Stimulated activated naive B cell treated with anti-CD40 and anti-IgM and Interleukin-4, amounts not matched to agents 10 μg/mL and 1 μg/mL and 100 μg/mL, for 72 hours (primary cell): ENCODE measurements at regions not wholly inside any gene's neighbourhood (a gene's known extent, or its start where the extent isn't known, plus 50 kb on each side); places are given as distances from the start of the nearest gene placed in this dataset.

Experiments
- ATAC-seq, 2 donors: fragments of 150-1000 bp; cut with Tn5 transposase; replicated peaks; 2 replicates each; pipeline ENCODE4 v1.10.0; 2021; ENCODE audit warnings: moderate library complexity in 1 of 2
- DNase-seq: peaks from one replicate; pipeline ENCODE4 v3.0.0; 2021
- H3K27ac Mint-ChIP-seq: one replicate; pipeline ENCODE4 v1.8.0; 2022; ENCODE audit warnings: mild to moderate bottlenecking, mixed read lengths
- H3K27me3 Mint-ChIP-seq, 2 donors: one replicate each; pipeline ENCODE4 v1.8.0; 2022; ENCODE audit warnings: mixed read lengths in 2 of 2
- H3K36me3 Mint-ChIP-seq, 2 donors: one replicate each; pipeline ENCODE4 v1.8.0; 2022; ENCODE audit warnings: mixed read lengths in 2 of 2, mild to moderate bottlenecking in 1 of 2
- H3K4me1 Mint-ChIP-seq, 2 donors: one replicate each; pipeline ENCODE4 v1.8.0; 2022; ENCODE audit warnings: mixed read lengths in 2 of 2, mild to moderate bottlenecking in 1 of 2
- H3K4me3 Mint-ChIP-seq, 2 donors: one replicate each; pipeline ENCODE4 v1.8.0; 2022; ENCODE audit warnings: mild to moderate bottlenecking in 2 of 2, mixed read lengths in 2 of 2, moderate library complexity in 1 of 2
- H3K9me3 Mint-ChIP-seq, 2 donors: one replicate each; pipeline ENCODE4 v1.8.0; 2022; ENCODE audit warnings: mixed read lengths in 2 of 2, mild to moderate bottlenecking in 1 of 2

DNA sequence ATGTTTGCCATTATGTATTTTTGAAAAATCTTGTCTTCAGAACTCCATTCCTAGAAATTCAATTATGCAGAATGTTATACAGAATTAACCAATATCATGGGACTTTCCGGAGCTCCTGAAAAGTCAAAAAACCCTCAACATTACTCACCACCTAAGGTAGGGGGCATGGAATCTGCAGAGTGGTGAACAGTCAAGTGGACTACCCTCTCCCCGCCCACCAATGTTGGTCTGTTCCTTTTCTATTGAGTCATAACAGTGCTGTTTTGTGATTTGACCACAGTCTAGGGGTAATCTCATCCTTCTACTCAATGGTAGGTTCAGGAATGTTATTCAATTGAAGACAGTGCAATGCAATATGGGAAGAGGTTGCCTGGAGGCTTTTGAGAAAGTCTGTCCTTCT lies 130.5 kb upstream of the HABP2 start:
- Mint-ChIP-seq H3K27ac (no peak overlapping the region), H3K9me3 (peaks cover 9 to 13% of the 10 kb centered on the region in 2 donors), H3K36me3 (no peaks in the 10 kb centered on the region), H3K4me1 (no peaks in the 10 kb centered on the region), H3K4me3 (no peak overlapping the region), H3K27me3 (peaks cover 5 to 15% of the 10 kb centered on the region in 2 donors)
- DNase-seq (no peak), ATAC-seq (no peak)

GRCh38 chr10:113423981-113424721 lies 128.7 kb upstream of the HABP2 start:
- no peak overlapping the region for H3K27ac Mint-ChIP-seq

DNA sequence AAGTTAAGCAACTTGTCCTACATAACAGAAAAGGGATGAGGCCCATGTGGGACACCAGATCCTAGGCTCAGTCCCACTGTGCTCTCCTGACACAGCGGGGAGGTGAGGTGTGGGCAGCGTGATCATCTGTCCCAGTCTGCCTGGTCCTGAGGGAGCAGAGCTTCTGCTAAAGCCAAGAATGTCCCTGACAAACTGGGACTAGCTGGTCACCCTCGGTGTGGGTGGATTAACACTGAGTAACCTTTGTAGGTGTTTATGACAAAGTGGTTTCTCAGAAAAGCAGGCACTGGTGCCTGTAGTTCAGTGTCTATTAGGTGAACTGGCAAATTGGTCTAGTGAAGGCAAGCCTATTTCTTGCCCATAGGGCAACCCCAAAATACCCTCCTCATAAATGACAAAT lies 127.8 kb upstream of the HABP2 start:
- peaks cover 4 to 5% of the 10 kb centered on the region in 2 donors for H3K9me3 Mint-ChIP-seq
- DNase-seq (no peak), ATAC-seq (no peak)
- no peaks in the 10 kb centered on the region for H3K4me1 Mint-ChIP-seq
- no peak overlapping the region for H3K4me3 Mint-ChIP-seq
- no peak overlapping the region for H3K27ac Mint-ChIP-seq
- peaks cover 0 to 13% of the 10 kb centered on the region in 2 donors for H3K27me3 Mint-ChIP-seq
- no peaks in the 10 kb centered on the region for H3K36me3 Mint-ChIP-seq

More at GRCh38 chr10:113423981-113424721, 128.7 kb upstream of the HABP2 start:
- H3K27me3 Mint-ChIP-seq, result peaks cover 0 to 9% of the 10 kb centered on the region in 2 donors
- H3K4me1 Mint-ChIP-seq, result no peaks in the 10 kb centered on the region
- no peak for ATAC-seq
- no peak for DNase-seq
- H3K36me3 Mint-ChIP-seq, result no peaks in the 10 kb centered on the region
- H3K9me3 Mint-ChIP-seq, result peaks cover 9% of the 10 kb centered on the region in 2 donors
- H3K4me3 Mint-ChIP-seq, result no peak overlapping the region

- DNase-seq, result no peak
- H3K9me3 Mint-ChIP-seq, result peaks cover under 1 to 1% of the 10 kb centered on the region in 2 donors
- H3K4me3 Mint-ChIP-seq, result no peak overlapping the region
- no peak overlapping the region for H3K27ac Mint-ChIP-seq
- H3K27me3 Mint-ChIP-seq, result peaks cover 0 to 14% of the 10 kb centered on the region in 2 donors
- H3K36me3 Mint-ChIP-seq, result no peaks in the 10 kb centered on the region
- ATAC-seq, result no peak
- H3K4me1 Mint-ChIP-seq, result no peaks in the 10 kb centered on the region
Measured at GRCh38 chr10:113425541-113425951, 127.3 kb upstream of the HABP2 start.

- Mint-ChIP-seq H3K36me3 (no peaks in the 10 kb centered on the region), H3K4me1 (no peaks in the 10 kb centered on the region), H3K9me3 (peaks cover 3% of the 10 kb centered on the region in 2 donors), H3K27ac (no peak overlapping the region), H3K27me3 (peaks cover 0 to 9% of the 10 kb centered on the region in 2 donors), H3K4me3 (no peak overlapping the region)
- DNase-seq (no peak), ATAC-seq (no peak)
Measured at GRCh38 chr10:113426181-113426877, 126.5 kb upstream of the HABP2 start.

GRCh38 chr10:113427236-113427735 lies 125.6 kb upstream of the HABP2 start:
- Mint-ChIP-seq H3K27ac (no peak overlapping the region), H3K9me3 (peaks cover 2 to 3% of the 10 kb centered on the region in 2 donors), H3K27me3 (peaks cover 0 to 8% of the 10 kb centered on the region in 2 donors), H3K4me3 (no peak overlapping the region), H3K4me1 (no peaks in the 10 kb centered on the region), H3K36me3 (no peaks in the 10 kb centered on the region)
- DNase-seq (no peak), ATAC-seq (no peak)

- DNase-seq (no peak), ATAC-seq (no peak)
- H3K27ac Mint-ChIP-seq, result no peak overlapping the region
- no peaks in the 10 kb centered on the region for H3K36me3 Mint-ChIP-seq
- H3K27me3 Mint-ChIP-seq, result peaks cover 0 to 8% of the 10 kb centered on the region in 2 donors
- H3K4me1 Mint-ChIP-seq, result no peaks in the 10 kb centered on the region
- H3K9me3 Mint-ChIP-seq, result peaks cover 2 to 3% of the 10 kb centered on the region in 2 donors
- H3K4me3 Mint-ChIP-seq, result no peak overlapping the region
Measured at GRCh38 chr10:113427811-113428558, 124.9 kb upstream of the HABP2 start.

GRCh38 chr10:113430634-113431397 lies 122.0 kb upstream of the HABP2 start:
- no peak overlapping the region for H3K4me3 Mint-ChIP-seq
- DNase-seq, result no peak
- ATAC-seq, result no peak

DNA sequence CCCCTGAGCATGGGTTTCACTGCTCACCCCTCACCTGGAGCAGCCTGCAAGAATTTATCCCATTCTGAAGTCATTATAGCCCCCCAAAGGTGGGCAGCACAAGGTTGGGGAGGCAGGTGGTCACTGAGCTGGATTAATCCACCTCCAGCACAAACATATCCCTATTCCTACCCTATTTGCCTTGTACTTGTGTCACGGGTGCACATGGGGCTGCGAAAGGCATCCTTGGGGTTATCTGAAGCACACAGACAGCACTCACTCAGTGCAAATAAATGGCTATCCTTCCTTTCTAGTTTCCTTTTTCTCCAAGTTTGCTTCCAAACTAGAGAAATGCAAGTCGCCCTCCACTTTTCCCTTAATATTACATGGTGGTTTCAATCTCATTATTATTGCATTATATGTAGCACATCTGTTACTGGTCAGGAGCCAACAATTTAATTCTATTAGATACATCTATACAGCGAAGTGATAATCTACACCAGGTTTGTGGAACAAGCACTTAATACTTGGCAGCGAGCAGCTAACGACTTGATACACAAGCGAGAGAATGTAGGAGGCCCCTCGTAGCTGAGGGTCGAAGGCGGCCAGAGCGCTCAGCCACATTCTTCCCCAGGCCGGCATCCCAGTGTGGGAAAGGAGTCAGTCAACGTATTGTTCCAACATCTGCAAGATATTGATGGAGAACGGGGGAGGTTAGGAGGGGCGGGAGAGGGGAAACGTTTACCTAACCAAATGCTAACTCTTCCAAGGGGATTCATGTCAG lies 121.3 kb upstream of the HABP2 start:
- no peak overlapping the region for H3K27ac Mint-ChIP-seq
- no peak for ATAC-seq
- H3K9me3 Mint-ChIP-seq, result peaks cover 2 to 8% of the 10 kb centered on the region in 2 donors

More at GRCh38 chr10:113430634-113431397, 122.0 kb upstream of the HABP2 start:
- Mint-ChIP-seq H3K27me3 (peaks cover 0 to 4% of the 10 kb centered on the region in 2 donors), H3K9me3 (peaks cover 2 to 3% of the 10 kb centered on the region in 2 donors), H3K4me1 (no peaks in the 10 kb centered on the region), H3K27ac (no peak overlapping the region), H3K36me3 (no peaks in the 10 kb centered on the region)

GRCh38 chr10:113433711-113434110 lies 119.1 kb upstream of the HABP2 start:
- DNase-seq (no peak), ATAC-seq (no peak)
- Mint-ChIP-seq H3K27ac (no peak overlapping the region), H3K36me3 (no peaks in the 10 kb centered on the region), H3K4me1 (no peaks in the 10 kb centered on the region), H3K27me3 (peaks cover 0 to 4% of the 10 kb centered on the region in 2 donors), H3K9me3 (peaks cover 2 to 8% of the 10 kb centered on the region in 2 donors), H3K4me3 (no peak overlapping the region)

More for the DNA sequence above, 121.3 kb upstream of the HABP2 start:
- Mint-ChIP-seq H3K27me3 (peaks cover 0 to 4% of the 10 kb centered on the region in 2 donors), H3K4me1 (no peaks in the 10 kb centered on the region), H3K4me3 (no peak overlapping the region), H3K36me3 (no peaks in the 10 kb centered on the region)
- DNase-seq, result no peak

GRCh38 chr10:113434315-113434714 lies 118.5 kb upstream of the HABP2 start:
- Mint-ChIP-seq H3K9me3 (peaks cover 2 to 8% of the 10 kb centered on the region in 2 donors), H3K27me3 (peaks cover 0 to 4% of the 10 kb centered on the region in 2 donors), H3K4me1 (no peaks in the 10 kb centered on the region), H3K27ac (no peak overlapping the region), H3K4me3 (no peak overlapping the region), H3K36me3 (no peaks in the 10 kb centered on the region)
- no peak for DNase-seq
- no peak for ATAC-seq

- peaks cover 0 to 1% of the 10 kb centered on the region in 2 donors for H3K27me3 Mint-ChIP-seq
- no peak overlapping the region for H3K4me3 Mint-ChIP-seq
- H3K36me3 Mint-ChIP-seq, result no peaks in the 10 kb centered on the region
- DNase-seq, result no peak
- no peak overlapping the region for H3K27ac Mint-ChIP-seq
- ATAC-seq, result no peak
- H3K9me3 Mint-ChIP-seq, result peaks cover 2 to 8% of the 10 kb centered on the region in 2 donors
- no peaks in the 10 kb centered on the region for H3K4me1 Mint-ChIP-seq
Measured at GRCh38 chr10:113434950-113435349, 117.9 kb upstream of the HABP2 start.

- Mint-ChIP-seq H3K9me3 (peaks cover 0 to 5% of the 10 kb centered on the region in 2 donors), H3K36me3 (no peaks in the 10 kb centered on the region), H3K27ac (no peak overlapping the region), H3K27me3 (no peaks in the 10 kb centered on the region), H3K4me3 (no peak overlapping the region), H3K4me1 (no peaks in the 10 kb centered on the region)
- ATAC-seq (no peak), DNase-seq (no peak)
Measured at GRCh38 chr10:113435881-113436280, 117.0 kb upstream of the HABP2 start.
